ENCODE measurements at regions not wholly inside any gene's neighbourhood (a gene's known extent, or its start where the extent isn't known, plus 50 kb on each side); places are given as distances from the start of the nearest gene placed in this dataset.

DNA sequence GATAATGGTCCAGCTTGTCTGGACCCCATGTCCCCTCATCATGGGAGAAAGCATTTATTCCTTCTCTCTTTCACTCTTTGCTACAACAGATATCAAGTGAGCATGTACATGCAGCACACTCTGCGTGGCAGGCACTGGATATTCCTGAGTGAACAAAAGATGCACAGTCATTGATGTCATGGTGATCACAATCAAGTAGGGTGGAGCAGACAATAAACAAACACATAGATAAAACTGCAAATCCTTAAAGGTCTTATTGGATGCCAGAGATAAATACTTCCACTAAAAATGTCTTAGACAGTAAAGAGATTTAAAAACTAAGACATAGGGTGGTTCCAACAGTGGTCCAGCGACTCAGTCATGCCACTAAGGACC lies 178.0 kb downstream of the ZC3H11B start:
- 81% methylated on average over 2 of the region's 2 CpGs for WGBS (ENCODE audit: insufficient coverage, low coverage, low lambda C conversion rate, missing lambda C conversion rate)
- no peak for ATAC-seq
- no peaks in the 10 kb centered on the region for H3K36me3 ChIP-seq

DNA sequence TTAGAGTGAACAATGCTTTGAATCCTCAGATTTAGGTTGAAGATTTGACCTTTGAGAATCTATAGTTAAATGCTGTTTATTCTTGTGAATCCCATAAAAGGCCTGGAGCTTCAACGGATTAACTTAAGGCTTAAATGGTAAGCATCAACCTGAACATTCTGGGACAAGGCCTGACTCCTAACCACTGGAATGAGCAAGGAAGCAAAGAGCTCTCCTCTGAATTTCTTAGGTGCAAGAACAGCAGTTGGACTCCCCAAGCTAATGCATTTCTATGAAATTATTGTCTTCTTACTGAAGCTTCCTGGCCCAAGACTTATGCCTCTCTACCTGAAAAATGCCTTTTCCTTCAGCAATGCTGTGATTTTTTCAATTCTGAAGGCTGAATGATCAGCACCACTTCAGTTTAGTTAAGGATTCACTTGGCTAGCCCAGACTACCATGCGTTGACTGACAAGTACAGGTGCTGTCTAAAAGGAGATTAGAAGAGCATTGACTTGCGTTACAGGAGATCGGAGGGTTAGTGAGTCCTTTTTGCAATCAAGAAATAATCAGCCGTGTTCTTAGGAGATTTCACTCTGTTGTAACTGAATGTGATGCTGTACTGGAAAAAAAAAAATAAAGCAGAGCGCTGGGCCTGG lies 178.5 kb downstream of the ZC3H11B start:
- H3K27me3 ChIP-seq = no peaks in the 10 kb centered on the region
- DNase-seq (no peak), ATAC-seq (no peak)
- no peaks in the 10 kb centered on the region for H3K36me3 ChIP-seq
- 85% methylated on average over 5 of the region's 6 CpGs for WGBS (ENCODE audit: insufficient coverage, low coverage, low lambda C conversion rate, missing lambda C conversion rate)
- H3K9me3 ChIP-seq = no peaks in the 10 kb centered on the region
- no peak overlapping the region for H3K4me3 ChIP-seq
- H3K4me1 ChIP-seq = no peaks in the 10 kb centered on the region
- TF ChIP-seq, protein P1, sequence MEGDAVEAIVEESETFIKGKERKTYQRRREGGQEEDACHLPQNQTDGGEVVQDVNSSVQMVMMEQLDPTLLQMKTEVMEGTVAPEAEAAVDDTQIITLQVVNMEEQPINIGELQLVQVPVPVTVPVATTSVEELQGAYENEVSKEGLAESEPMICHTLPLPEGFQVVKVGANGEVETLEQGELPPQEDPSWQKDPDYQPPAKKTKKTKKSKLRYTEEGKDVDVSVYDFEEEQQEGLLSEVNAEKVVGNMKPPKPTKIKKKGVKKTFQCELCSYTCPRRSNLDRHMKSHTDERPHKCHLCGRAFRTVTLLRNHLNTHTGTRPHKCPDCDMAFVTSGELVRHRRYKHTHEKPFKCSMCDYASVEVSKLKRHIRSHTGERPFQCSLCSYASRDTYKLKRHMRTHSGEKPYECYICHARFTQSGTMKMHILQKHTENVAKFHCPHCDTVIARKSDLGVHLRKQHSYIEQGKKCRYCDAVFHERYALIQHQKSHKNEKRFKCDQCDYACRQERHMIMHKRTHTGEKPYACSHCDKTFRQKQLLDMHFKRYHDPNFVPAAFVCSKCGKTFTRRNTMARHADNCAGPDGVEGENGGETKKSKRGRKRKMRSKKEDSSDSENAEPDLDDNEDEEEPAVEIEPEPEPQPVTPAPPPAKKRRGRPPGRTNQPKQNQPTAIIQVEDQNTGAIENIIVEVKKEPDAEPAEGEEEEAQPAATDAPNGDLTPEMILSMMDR (IDR thresholded peaks at IDR 0.05) = no peak
- TF ChIP-seq POLR2A (IDR thresholded peaks at IDR 0.05) = no peak
- no peak overlapping the region for H3K27ac ChIP-seq
- intact Hi-C loops (cut with DNase I) = no loop called here

More for the DNA sequence above, 178.0 kb downstream of the ZC3H11B start:
- Histone ChIP-seq H3K27ac (no peak overlapping the region), H3K4me1 (no peaks in the 10 kb centered on the region), H3K4me3 (no peak overlapping the region), H3K27me3 (no peaks in the 10 kb centered on the region), H3K9me3 (no peaks in the 10 kb centered on the region)
- TF ChIP-seq, protein P1 (IDR thresholded peaks at IDR 0.05) = no peak
- TF ChIP-seq POLR2A (IDR thresholded peaks at IDR 0.05) = no peak
- no peak for DNase-seq
- intact Hi-C loops (cut with DNase I) = no loop called here

DNA sequence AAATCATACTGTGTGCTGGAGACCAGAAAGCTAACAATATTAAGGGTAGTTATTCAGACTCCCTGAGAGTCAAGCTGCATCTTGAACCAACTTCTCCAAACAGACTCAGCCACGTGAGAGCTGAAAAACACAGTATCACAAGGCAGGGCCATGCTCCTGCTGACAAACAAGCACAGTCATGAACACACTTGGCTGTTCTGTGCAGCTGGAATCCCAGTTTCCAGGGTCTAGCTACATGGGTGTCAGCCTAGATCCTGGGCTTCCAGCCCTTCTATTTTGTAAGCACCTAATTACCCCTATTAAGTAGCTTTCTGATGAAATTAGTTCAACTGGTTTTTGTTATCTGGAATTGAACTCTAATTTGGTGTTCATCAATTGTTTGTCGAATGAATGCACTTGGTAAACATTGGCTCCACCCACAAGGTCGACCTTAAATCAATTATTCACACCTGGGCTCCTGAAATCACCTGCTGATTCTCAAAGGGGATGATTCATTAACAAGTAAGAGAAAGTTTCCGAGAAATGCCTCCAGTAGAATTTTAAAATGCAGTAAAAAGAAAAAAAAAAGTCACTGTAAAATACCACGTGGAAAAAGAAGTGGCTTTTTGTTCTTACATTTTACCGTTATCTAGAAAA lies 179.3 kb downstream of the ZC3H11B start:
- Histone ChIP-seq H3K36me3 (no peaks in the 10 kb centered on the region), H3K4me3 (no peak overlapping the region), H3K9me3 (no peaks in the 10 kb centered on the region), H3K4me1 (no peaks in the 10 kb centered on the region), H3K27ac (no peak overlapping the region), H3K27me3 (no peaks in the 10 kb centered on the region)
- 64% methylated on average over 6 of the region's 6 CpGs for WGBS (ENCODE audit: insufficient coverage, low coverage, low lambda C conversion rate, missing lambda C conversion rate)
- DNase-seq = no peak
- no peak for ATAC-seq
- intact Hi-C loops (cut with DNase I) = no loop called here
- TF ChIP-seq, protein P1 (IDR thresholded peaks at IDR 0.05) = no peak
- no peak for TF ChIP-seq POLR2A (IDR thresholded peaks at IDR 0.05)

DNA sequence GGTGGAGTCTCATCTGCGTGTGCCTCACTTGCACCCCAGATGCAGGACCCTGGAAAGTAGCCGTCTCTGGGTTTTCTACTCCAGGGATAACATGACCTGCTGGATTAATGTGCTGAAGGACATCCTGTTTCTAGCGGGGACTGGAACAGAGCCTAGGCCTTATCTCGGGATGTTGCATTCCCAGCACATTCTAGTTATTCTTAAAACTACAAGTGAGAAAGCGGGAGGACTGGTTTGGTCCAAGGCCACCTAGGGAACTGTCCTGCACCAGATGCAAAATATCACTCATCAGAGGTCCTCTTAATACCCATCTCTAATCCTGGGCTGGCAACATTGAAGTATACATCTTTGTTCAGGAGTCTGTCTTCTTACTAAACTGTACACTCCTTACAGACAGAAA lies 179.9 kb downstream of the ZC3H11B start:
- H3K9me3 ChIP-seq = no peaks in the 10 kb centered on the region
- no peak overlapping the region for H3K4me3 ChIP-seq
- H3K4me1 ChIP-seq = no peaks in the 10 kb centered on the region
- H3K36me3 ChIP-seq = no peaks in the 10 kb centered on the region
- DNase-seq (no peak), ATAC-seq (peak in 1 of 4 donors; percentile 11)
- no peaks in the 10 kb centered on the region for H3K27me3 ChIP-seq
- no peak for TF ChIP-seq POLR2A (IDR thresholded peaks at IDR 0.05)
- TF ChIP-seq, protein P1 (IDR thresholded peaks at IDR 0.05) = no peak
- intact Hi-C loops (cut with DNase I) = no loop called here
- WGBS (ENCODE audit: insufficient coverage, low coverage, low lambda C conversion rate, missing lambda C conversion rate) = 60% methylated on average over 1 of the region's 5 CpGs
- no peak overlapping the region for H3K27ac ChIP-seq
